ENCODE measurements at regions not wholly inside any gene's neighbourhood (a gene's known extent, or its start where the extent isn't known, plus 50 kb on each side); places are given as distances from the start of the nearest gene placed in this dataset.

- no peaks in the 10 kb centered on the region for H3K9me1 ChIP-seq (ENCODE audit: insufficient read depth, low read length)
- H3K9me3 ChIP-seq (ENCODE audit: control insufficient read depth, insufficient read depth, low read length), result peaks cover 18% of the 10 kb centered on the region
- BruUV-seq (replicated peaks), result no TSS peak
- dilution Hi-C loops (cut with HindIII; ENCODE audit: low sequenced_read_pairs, unreplicated experiment), result no loop called here
- no peak overlapping the region for H4K5ac ChIP-seq (ENCODE audit: low read depth, low read length)
- POLR2A ChIA-PET (ENCODE audit: unreplicated experiment), result no interaction called here
- peaks cover 10% of the 10 kb centered on the region for H3K27me3 ChIP-seq (ENCODE audit: control insufficient read depth, insufficient read depth, low read length)
- no peak overlapping the region for H3K4me2 ChIP-seq (ENCODE audit: low read depth, low read length)
- no peaks in the 10 kb centered on the region for H3K4me1 ChIP-seq (ENCODE audit: control insufficient read depth, insufficient read depth, low read length)
- no peak overlapping the region for H2AK5ac ChIP-seq (ENCODE audit: low read depth, low read length)
- no peak overlapping the region for H2BK5ac ChIP-seq (ENCODE audit: low read depth, low read length, poor library complexity, severe bottlenecking)
- H2BK120ac ChIP-seq (ENCODE audit: low read depth, low read length), result no peak overlapping the region
- no peak overlapping the region for H3K9ac ChIP-seq (ENCODE audit: low read depth, low read length)
- no peak overlapping the region for H3K23ac ChIP-seq (ENCODE audit: low read depth, low read length)
- CTCF ChIA-PET, result no interaction called here
- in situ Hi-C loops (cut with MboI; ENCODE audit: low sequenced_read_pairs), result no loop called here
- no peak overlapping the region for H2AFZ ChIP-seq (replicated peaks; ENCODE audit: low read length, poor library complexity)
- no peak overlapping the region for H3K27ac ChIP-seq (ENCODE audit: insufficient read depth, low read length)
- no peak overlapping the region for H3K14ac ChIP-seq (replicated peaks; ENCODE audit: low read depth, low read length)
- H3K56ac ChIP-seq (ENCODE audit: extremely low read depth, insufficient read depth, low read length), result no peak overlapping the region
- no peaks in the 10 kb centered on the region for H3K79me1 ChIP-seq (ENCODE audit: low read depth in 1 of 2, low read length in 2 of 2)
- no peak overlapping the region for H3K18ac ChIP-seq (ENCODE audit: low read depth, low read length)
- ATAC-seq (ENCODE audit: low read depth), result no peak
- no peak overlapping the region for H2BK15ac ChIP-seq (ENCODE audit: low read depth, low read length)
- H4K8ac ChIP-seq (ENCODE audit: low read depth in 2 of 2, low read length in 2 of 2), result no peak overlapping the region
- no peak overlapping the region for H3K4me3 ChIP-seq (ENCODE audit: insufficient read depth, low read depth, low read length)
- no peak overlapping the region for H2BK20ac ChIP-seq (ENCODE audit: low read depth, low read length)
- no peaks in the 10 kb centered on the region for H3K36me3 ChIP-seq (ENCODE audit: control insufficient read depth, insufficient read depth, low read length)
- WGBS, 2 experiments (ENCODE audit: extremely low coverage in 2 of 2, insufficient read length in 1 of 2), result 76% methylated on average over 12 of the region's 23 CpGs; no CpG with 5 or more reads in 1 of the 2 experiments
- H4K20me1 ChIP-seq (ENCODE audit: insufficient read depth, low read length), result no peaks in the 10 kb centered on the region
- no peak overlapping the region for H2AK9ac ChIP-seq (replicated peaks; ENCODE audit: low read depth, low read length, poor library complexity)
- TF ChIP-seq CHD1 (IDR thresholded peaks at IDR 0.05; ENCODE audit: low read depth, low read length) (no peak), SMC3 (IDR thresholded peaks at IDR 0.05; ENCODE audit: low read depth, low read length) (no peak), MXI1 (IDR thresholded peaks at IDR 0.05; ENCODE audit: borderline replicate concordance, low read depth, low read length) (no peak), RCOR1 (IDR thresholded peaks at IDR 0.05; ENCODE audit: insufficient replicate concordance, low read length) (no peak), POLR2A (IDR thresholded peaks at IDR 0.05; ENCODE audit: low read depth, low read length) (no peak)
- no peak for DNase-seq
- intact Hi-C loops (cut with micrococcal nuclease), result no loop called here
- no peak overlapping the region for H3K4ac ChIP-seq (ENCODE audit: low read depth, low read length)
- no peak overlapping the region for H4K91ac ChIP-seq (ENCODE audit: insufficient read depth, low read depth, low read length)
Measured at GRCh38 chr9:134252084-134252830, 74.0 kb upstream of the RXRA start.
